ENCODE measurements at regions not wholly inside any gene's neighbourhood (a gene's known extent, or its start where the extent isn't known, plus 50 kb on each side); places are given as distances from the start of the nearest gene placed in this dataset.
"Not testable (repeated sequence)": the region's sequence is repeated elsewhere in the genome, so short reads cannot be mapped to it uniquely, and the experiment has no call there.

- TF ChIP-seq CTCF (conservative IDR thresholded peaks at IDR 0.05 in 1 of 2, IDR thresholded peaks at IDR 0.05 in 1 of 2; ENCODE audit: extremely low read depth in 1 of 2, insufficient read depth in 1 of 2, low read depth in 1 of 2, low read length in 2 of 2); EZH2 (IDR thresholded peaks at IDR 0.05; ENCODE audit: borderline replicate concordance, low read length): not testable (repeated sequence)
Observed at GRCh38 chr7:9726811-9727210, 1246.9 kb upstream of the PHF14 start.

All from mammary epithelial cell (primary cell).